Suprapubic skin (tissue), 4 donors: ENCODE measurements at regions not wholly inside any gene's neighbourhood (a gene's known extent, or its start where the extent isn't known, plus 50 kb on each side); places are given as distances from the start of the nearest gene placed in this dataset.

Source experiments
- DNase-seq, 2 donors: peaks; one replicate each; pipeline ENCODE4 v3.0.0-alpha.2; 2019; ENCODE audit warnings: low spot score in 2 of 2
- H3K27ac ChIP-seq: fragments of 200-600 bp; sonication (generic); one replicate; pipeline ENCODE4 v1.5.1; 2019
- H3K27me3 ChIP-seq: fragments of 200-600 bp; sonication (generic); one replicate; pipeline ENCODE4 v1.5.1; 2019
- H3K36me3 ChIP-seq: fragments of 200-600 bp; sonication (generic); one replicate; pipeline ENCODE4 v1.5.1; 2019
- H3K4me1 ChIP-seq: fragments of 200-600 bp; sonication (generic); one replicate; pipeline ENCODE4 v1.5.1; 2019
- H3K4me3 ChIP-seq: fragments of 200-600 bp; sonication (generic); one replicate; pipeline ENCODE4 v1.5.1; 2019; ENCODE audit warnings: mild to moderate bottlenecking
- H3K9me3 ChIP-seq: fragments of 200-600 bp; sonication (generic); one replicate; pipeline ENCODE4 v1.5.1; 2019
- EP300 ChIP-seq: sonication (generic); formaldehyde crosslinking; IDR thresholded peaks from one replicate; pipeline ENCODE4 v1.6.1; 2017; ENCODE audit warnings: antibody characterized with exemption
- POLR2A ChIP-seq, 2 donors: fragments of 450-650 bp; IDR thresholded peaks; one replicate each; pipeline ENCODE4 v1.6.1; 2017; ENCODE audit warnings: antibody characterized with exemption in 2 of 2, mild to moderate bottlenecking in 2 of 2, moderate library complexity in 2 of 2
- POLR2AphosphoS5 ChIP-seq, 3 donors: sonication (generic); formaldehyde crosslinking; IDR thresholded peaks; one replicate each; pipeline ENCODE4 v1.6.1; 2017; ENCODE audit warnings: antibody characterized with exemption in 3 of 3
- WGBS: methylation state at CpG from one replicate; pipeline ENCODE4 v1.1.5; 2018; 5-methylcytosine and 5-hydroxymethylcytosine counted together
- TF ChIP-seq, protein P1 (sequence below), 2 donors: fragments of 200-600 bp in 1 of 2; fragments of 450-650 bp in 1 of 2; sonication (generic) in 1 of 2; IDR thresholded peaks; one replicate each; pipeline ENCODE4 v1.5.1; 2016 to 2019; ENCODE audit warnings: antibody characterized with exemption in 2 of 2, mild to moderate bottlenecking in 1 of 2, moderate library complexity in 1 of 2

DNA sequence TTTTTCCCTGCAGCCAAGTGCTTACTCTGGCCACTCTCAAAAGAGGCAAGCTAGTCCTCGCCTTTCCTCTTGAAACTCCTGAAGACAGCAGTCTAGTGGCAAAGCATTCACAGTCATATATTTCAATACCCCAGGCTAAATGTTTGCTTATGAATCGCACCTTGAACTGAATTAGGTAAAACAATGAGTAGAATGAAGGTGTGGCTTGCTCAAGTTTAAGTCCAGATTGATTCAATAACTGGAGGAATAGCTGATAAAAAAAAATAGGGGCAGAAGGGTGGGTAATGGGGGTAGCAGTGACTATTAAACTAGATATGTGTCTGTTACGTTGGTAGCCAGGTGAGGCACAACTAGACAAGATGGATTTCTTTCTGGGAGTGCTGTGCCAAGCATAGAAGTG lies 88.2 kb upstream of the EPB41L3 start:
- TF ChIP-seq POLR2A (IDR thresholded peaks at IDR 0.05) (no peak), EP300 (no peak), POLR2AphosphoS5 (IDR thresholded peaks at IDR 0.05) (no peak)
- TF ChIP-seq, protein P1, sequence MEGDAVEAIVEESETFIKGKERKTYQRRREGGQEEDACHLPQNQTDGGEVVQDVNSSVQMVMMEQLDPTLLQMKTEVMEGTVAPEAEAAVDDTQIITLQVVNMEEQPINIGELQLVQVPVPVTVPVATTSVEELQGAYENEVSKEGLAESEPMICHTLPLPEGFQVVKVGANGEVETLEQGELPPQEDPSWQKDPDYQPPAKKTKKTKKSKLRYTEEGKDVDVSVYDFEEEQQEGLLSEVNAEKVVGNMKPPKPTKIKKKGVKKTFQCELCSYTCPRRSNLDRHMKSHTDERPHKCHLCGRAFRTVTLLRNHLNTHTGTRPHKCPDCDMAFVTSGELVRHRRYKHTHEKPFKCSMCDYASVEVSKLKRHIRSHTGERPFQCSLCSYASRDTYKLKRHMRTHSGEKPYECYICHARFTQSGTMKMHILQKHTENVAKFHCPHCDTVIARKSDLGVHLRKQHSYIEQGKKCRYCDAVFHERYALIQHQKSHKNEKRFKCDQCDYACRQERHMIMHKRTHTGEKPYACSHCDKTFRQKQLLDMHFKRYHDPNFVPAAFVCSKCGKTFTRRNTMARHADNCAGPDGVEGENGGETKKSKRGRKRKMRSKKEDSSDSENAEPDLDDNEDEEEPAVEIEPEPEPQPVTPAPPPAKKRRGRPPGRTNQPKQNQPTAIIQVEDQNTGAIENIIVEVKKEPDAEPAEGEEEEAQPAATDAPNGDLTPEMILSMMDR (IDR thresholded peaks at IDR 0.05): no peak
- Histone ChIP-seq H3K27me3 (peaks cover 15% of the 10 kb centered on the region), H3K9me3 (no peaks in the 10 kb centered on the region), H3K4me3 (no peak overlapping the region), H3K36me3 (no peaks in the 10 kb centered on the region), H3K4me1 (peaks cover 32% of the 10 kb centered on the region), H3K27ac (no peak overlapping the region)
- no peak for DNase-seq
- WGBS: 74% methylated on average over 3 of the region's 3 CpGs

DNA sequence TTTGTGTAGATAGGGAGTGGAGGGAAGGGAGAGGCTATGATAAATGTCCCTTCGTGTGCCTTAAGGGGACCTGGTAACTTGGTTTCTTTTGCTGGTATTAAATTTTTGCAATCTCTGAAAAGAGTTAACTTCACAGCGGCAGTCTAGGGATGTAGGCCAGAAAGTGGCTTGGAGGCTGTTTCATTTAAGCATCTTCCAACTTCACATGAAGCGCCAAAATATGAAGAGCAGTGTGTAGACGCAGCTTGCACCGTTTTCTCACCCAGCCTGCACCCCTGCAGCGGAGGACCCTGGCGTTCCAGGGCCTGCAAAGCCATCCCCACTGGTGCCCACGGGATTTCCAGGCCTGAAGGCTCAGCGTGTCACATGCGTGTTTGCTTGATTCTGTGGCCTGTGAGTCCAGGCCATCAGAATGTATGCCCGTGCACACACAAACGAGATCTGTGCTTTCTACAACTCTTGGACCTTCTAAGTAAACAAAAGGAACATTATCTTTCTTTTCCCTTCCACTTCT lies 87.2 kb upstream of the EPB41L3 start:
- TF ChIP-seq EP300 (no peak), POLR2A (IDR thresholded peaks at IDR 0.05) (no peak), POLR2AphosphoS5 (IDR thresholded peaks at IDR 0.05) (no peak)
- TF ChIP-seq, protein P1 (IDR thresholded peaks at IDR 0.05): no peak
- Histone ChIP-seq H3K9me3 (no peaks in the 10 kb centered on the region), H3K27ac (no peak overlapping the region), H3K4me1 (peaks cover 32% of the 10 kb centered on the region), H3K27me3 (peaks cover 15% of the 10 kb centered on the region), H3K36me3 (no peaks in the 10 kb centered on the region), H3K4me3 (peak overlapping the region; percentile 83)
- DNase-seq: no peak
- 42% methylated on average over 12 of the region's 12 CpGs for WGBS

DNA sequence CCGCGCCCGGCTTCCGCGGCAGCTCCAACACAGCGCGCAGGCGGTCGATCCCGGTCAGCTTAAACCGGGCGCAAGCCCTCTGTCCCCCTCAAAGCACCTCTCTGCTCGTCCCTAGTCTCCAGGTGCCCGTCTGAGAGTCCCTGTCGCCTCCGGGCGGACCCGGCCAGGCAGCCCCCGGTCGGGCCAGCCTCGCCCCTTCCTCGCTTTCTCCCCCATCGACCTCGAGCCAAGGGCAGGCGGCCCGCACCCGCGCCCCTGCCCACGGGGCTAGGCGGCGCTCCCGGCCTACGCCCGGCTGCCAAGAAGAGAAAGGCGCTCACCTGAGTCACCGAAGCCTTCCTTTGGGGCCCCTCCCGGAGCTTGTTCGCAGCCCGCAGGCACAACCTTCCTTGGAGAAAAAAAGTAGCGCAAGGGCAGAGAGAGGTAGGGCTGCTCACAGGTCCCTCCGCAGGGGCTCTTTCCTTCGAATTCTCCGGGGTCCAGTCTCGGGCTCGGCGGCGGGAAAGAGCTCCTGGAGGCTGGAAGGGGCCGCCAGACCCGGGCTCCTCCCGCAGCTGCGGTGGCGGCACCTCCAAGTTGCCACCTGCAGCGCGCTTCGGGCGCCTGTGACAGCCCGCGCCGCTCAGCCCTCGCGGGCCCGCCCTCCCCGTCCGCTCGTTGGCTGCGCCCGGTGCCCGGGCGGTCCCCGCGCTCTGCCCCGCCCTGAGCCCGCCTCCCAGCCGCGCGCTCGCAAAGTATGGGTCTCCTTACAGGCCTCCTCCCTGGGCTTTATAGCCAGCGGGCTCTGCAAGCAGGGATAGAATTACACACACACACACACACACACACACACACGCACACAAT lies 86.5 kb upstream of the EPB41L3 start:
- peaks cover 15% of the 10 kb centered on the region for H3K27me3 ChIP-seq
- no peaks in the 10 kb centered on the region for H3K9me3 ChIP-seq
- peaks cover 32% of the 10 kb centered on the region for H3K4me1 ChIP-seq
- H3K36me3 ChIP-seq: no peaks in the 10 kb centered on the region
- TF ChIP-seq POLR2A (IDR thresholded peaks at IDR 0.05) (no peak), EP300 (no peak), POLR2AphosphoS5 (IDR thresholded peaks at IDR 0.05) (no peak)
- TF ChIP-seq, protein P1 (IDR thresholded peaks at IDR 0.05): no peak
- peak overlapping the region; percentile 83 for H3K4me3 ChIP-seq
- 0% methylated on average over 15 of the region's 79 CpGs for WGBS
- DNase-seq: peak; percentile 80
- H3K27ac ChIP-seq: peak overlapping the region; percentile 74

DNA sequence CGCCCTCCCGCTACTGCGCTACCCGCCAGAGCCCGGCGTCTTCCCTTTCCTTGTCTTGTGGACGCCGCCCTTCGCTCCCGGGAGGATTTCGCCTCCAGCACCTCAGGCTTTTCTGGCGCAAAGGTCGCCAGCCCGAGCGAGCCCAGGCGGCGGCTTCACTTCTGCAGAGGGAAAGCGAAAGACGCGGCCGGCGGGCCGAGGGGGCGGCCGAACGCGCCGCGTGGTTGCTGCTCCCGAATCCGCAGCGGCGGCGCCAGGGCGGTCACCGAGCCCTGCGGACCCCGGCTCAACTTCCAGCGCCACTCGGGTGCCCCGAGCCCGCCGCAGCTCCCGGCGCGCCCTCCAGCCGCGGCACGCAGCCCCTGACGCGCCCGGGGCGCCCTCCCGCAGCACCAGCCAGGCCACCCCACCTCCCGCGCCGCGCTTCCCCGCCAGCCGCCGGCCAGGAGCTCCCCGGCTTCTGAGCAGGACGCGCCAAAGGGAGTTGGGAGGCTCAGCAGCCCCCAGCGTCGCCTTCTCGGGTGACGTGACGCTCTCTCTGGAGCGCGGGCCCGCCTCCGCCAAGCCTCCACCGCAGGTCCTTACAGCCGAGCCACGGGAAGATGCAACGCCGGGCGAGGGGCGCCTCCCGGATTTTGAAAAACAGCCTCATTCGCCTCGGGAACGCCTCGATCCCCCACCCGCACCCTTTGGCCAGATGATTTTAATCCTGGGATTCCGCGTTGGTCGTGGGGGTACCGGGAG lies 84.9 kb upstream of the EPB41L3 start:
- WGBS: under 1% methylated on average over 41 of the region's 90 CpGs
- Histone ChIP-seq H3K27me3 (peaks cover 15% of the 10 kb centered on the region), H3K27ac (peak overlapping the region; percentile 74), H3K4me1 (peaks cover 32% of the 10 kb centered on the region), H3K4me3 (peak overlapping the region; percentile 83), H3K36me3 (no peaks in the 10 kb centered on the region), H3K9me3 (no peaks in the 10 kb centered on the region)
- DNase-seq: peak; percentile 71 to 82
- TF ChIP-seq POLR2AphosphoS5 (IDR thresholded peaks at IDR 0.05): no peak
- TF ChIP-seq, protein P1 (IDR thresholded peaks at IDR 0.05): no peak
- no peak for TF ChIP-seq EP300
- no peak for TF ChIP-seq POLR2A (IDR thresholded peaks at IDR 0.05)
